GM12878 (cell line): ENCODE measurements at regions not wholly inside any gene's neighbourhood (a gene's known extent, or its start where the extent isn't known, plus 50 kb on each side); places are given as distances from the start of the nearest gene placed in this dataset.

ENCODE experiments used
- ATAC-seq: fragments of 200-7000 bp; cut with Tn5 transposase; 3 replicates; pipeline ENCODE4 v1.9.1; 2020; ENCODE audit warnings: mild to moderate bottlenecking, moderate library complexity
- BruUV-seq: library from RNA; stranded (reverse); fragments of 400-500 nt; replicated peaks from 2 replicates; lab custom pipeline; 2021; lab: Mats Ljungman, UMichigan
- CTCF ChIA-PET: fragments of 300-600 bp; sonication (Branson Sonifier 250); formaldehyde crosslinking; extraction: SDS; loops from one replicate; lab custom pipeline; 2021; ENCODE audit warnings: inconsistent platforms; lab: Yijun Ruan, JAX
- POLR2A ChIA-PET: fragments of 350-600 bp; formaldehyde crosslinking; extraction: SDS; loops from one replicate; lab custom pipeline; 2021; ENCODE audit warnings: inconsistent platforms; lab: Charles Lee
- RAD21 ChIA-PET: fragments of 300-600 bp; sonication (Branson Sonifier 250); formaldehyde crosslinking; loops from one replicate; lab custom pipeline; 2023; ENCODE audit warnings: antibody characterized with exemption; ENCODE audit not compliant: unreplicated experiment; lab: Charles Lee
- SMC1A ChIA-PET: fragments of 300-600 bp; sonication (Branson Sonifier 250); formaldehyde crosslinking; loops from one replicate; lab custom pipeline; 2023; ENCODE audit not compliant: unreplicated experiment, uncharacterized antibody; lab: Charles Lee
- DNase-seq: peaks from one replicate; pipeline ENCODE4 v3.0.0-alpha.2; 2011; ENCODE audit warnings: low read depth, low spot score
- FAIRE-seq: peaks from 3 replicates; lab custom pipeline; 2011; peaks lifted over from hg19 to GRCh38; lab: Jason Lieb, UNC
- H2AFZ ChIP-seq: 2 replicates; pipeline ENCODE4 v1.6.0; 2011; ENCODE audit warnings: low read depth, low read length, control low read depth; ENCODE audit not compliant: control insufficient read depth
- H3K27ac ChIP-seq: 2 replicates; pipeline ENCODE4 v1.5.1; 2011; ENCODE audit warnings: control low read depth; ENCODE audit not compliant: control insufficient read depth, insufficient read depth
- H3K27me3 ChIP-seq, 2 experiments: replicated peaks in 1 of 2; 2 replicates each; pipeline versions ENCODE4 v1.6.0 to v1.6.1; 2011; ENCODE audit warnings: low read length in 1 of 2; ENCODE audit not compliant: control insufficient read depth in 2 of 2, insufficient read depth in 2 of 2
- H3K36me3 ChIP-seq, 2 experiments: 2 replicates each; pipeline ENCODE4 v1.5.1; 2011; ENCODE audit warnings: low read length in 1 of 2; ENCODE audit not compliant: control insufficient read depth in 2 of 2, insufficient read depth in 2 of 2
- H3K4me1 ChIP-seq: 2 replicates; pipeline ENCODE4 v1.6.1; 2011; ENCODE audit warnings: mild to moderate bottlenecking, low read length, moderate library complexity, mixed read lengths; ENCODE audit not compliant: control insufficient read depth, insufficient read depth
- H3K4me2 ChIP-seq: 2 replicates; pipeline ENCODE4 v1.6.0; 2011; ENCODE audit warnings: control low read depth; ENCODE audit not compliant: control insufficient read depth, insufficient read depth
- H3K4me3 ChIP-seq: fragments of 200-600 bp; sonication (generic); 2 replicates; pipeline ENCODE4 v1.5.1; 2016
- H3K79me2 ChIP-seq: 2 replicates; pipeline ENCODE4 v1.6.0; 2011; ENCODE audit warnings: low read length; ENCODE audit not compliant: control insufficient read depth, insufficient read depth
- H3K9ac ChIP-seq: 2 replicates; pipeline ENCODE4 v1.8.0; 2011; ENCODE audit warnings: low read length, control low read depth, mixed read lengths; ENCODE audit not compliant: control insufficient read depth, insufficient read depth
- H3K9me3 ChIP-seq: replicated peaks from 3 replicates; pipeline ENCODE4 v1.5.1; 2011; ENCODE audit warnings: mild to moderate bottlenecking, low read length; ENCODE audit not compliant: control insufficient read depth, insufficient read depth
- H4K20me1 ChIP-seq: 2 replicates; pipeline ENCODE4 v1.6.0; 2011; ENCODE audit not compliant: control insufficient read depth, insufficient read depth
- BACH1 ChIP-seq: fragments of 450-650 bp; IDR thresholded peaks from 2 replicates; pipeline ENCODE4 v1.6.1; 2017; ENCODE audit warnings: mild to moderate bottlenecking, borderline replicate concordance
- BMI1 ChIP-seq: fragments of 450-650 bp; IDR thresholded peaks from 2 replicates; pipeline ENCODE4 v1.6.1; 2016; ENCODE audit warnings: mild to moderate bottlenecking, moderate library complexity, borderline replicate concordance
- FOXK2 ChIP-seq: fragments of 450-650 bp; IDR thresholded peaks from 2 replicates; pipeline ENCODE4 v1.6.1; 2017; ENCODE audit warnings: mild to moderate bottlenecking, moderate library complexity
- FOXM1 ChIP-seq: IDR thresholded peaks from 2 replicates; pipeline ENCODE4 v1.6.1; 2012; ENCODE audit warnings: low read depth, mild to moderate bottlenecking, inconsistent platforms, low read length, moderate library complexity
- PRDM15 ChIP-seq: fragments of 450-650 bp; formaldehyde crosslinking; IDR thresholded peaks from 2 replicates; pipeline ENCODE4 v1.4.0; 2020; ENCODE audit warnings: mild to moderate bottlenecking, moderate library complexity
- RAD21 ChIP-seq: IDR thresholded peaks from 2 replicates; pipeline ENCODE4 v1.6.1; 2011; ENCODE audit warnings: mild to moderate bottlenecking, low read depth, low read length, moderate library complexity; ENCODE audit not compliant: insufficient read depth
- SMAD5 ChIP-seq: IDR thresholded peaks from 2 replicates; pipeline ENCODE4 v1.6.1; 2016; ENCODE audit warnings: antibody characterized with exemption, low read depth
- SREBF1 ChIP-seq: IDR thresholded peaks from 2 replicates; pipeline ENCODE4 v1.6.1; 2012; ENCODE audit warnings: mild to moderate bottlenecking, low read length
- SRF ChIP-seq, 2 experiments: IDR thresholded peaks; 2 replicates each; pipeline ENCODE4 v1.6.1; 2011; ENCODE audit warnings: low read depth in 2 of 2, low read length in 2 of 2, mild to moderate bottlenecking in 1 of 2, moderate library complexity in 1 of 2
- WGBS: methylation state at CpG from one replicate; pipeline ENCODE4 v1.1.6; 2016; ENCODE audit warnings: low lambda C conversion rate; ENCODE audit not compliant: insufficient replicate concordance, insufficient coverage; ENCODE audit errors: missing lambda C conversion rate; 5-methylcytosine and 5-hydroxymethylcytosine counted together
- in situ Hi-C: fragments of 300-500 bp; cut with MboI; formaldehyde crosslinking; loops from 9 replicates; pipeline ENCODE4 v1.14.3; 2018; ENCODE audit warnings: mixed read lengths
- intact Hi-C: fragments of 100-400 bp; cut with micrococcal nuclease; formaldehyde crosslinking; loops from one replicate; pipeline ENCODE4 v1.14.2; 2022; ENCODE audit not compliant: unreplicated experiment

DNA sequence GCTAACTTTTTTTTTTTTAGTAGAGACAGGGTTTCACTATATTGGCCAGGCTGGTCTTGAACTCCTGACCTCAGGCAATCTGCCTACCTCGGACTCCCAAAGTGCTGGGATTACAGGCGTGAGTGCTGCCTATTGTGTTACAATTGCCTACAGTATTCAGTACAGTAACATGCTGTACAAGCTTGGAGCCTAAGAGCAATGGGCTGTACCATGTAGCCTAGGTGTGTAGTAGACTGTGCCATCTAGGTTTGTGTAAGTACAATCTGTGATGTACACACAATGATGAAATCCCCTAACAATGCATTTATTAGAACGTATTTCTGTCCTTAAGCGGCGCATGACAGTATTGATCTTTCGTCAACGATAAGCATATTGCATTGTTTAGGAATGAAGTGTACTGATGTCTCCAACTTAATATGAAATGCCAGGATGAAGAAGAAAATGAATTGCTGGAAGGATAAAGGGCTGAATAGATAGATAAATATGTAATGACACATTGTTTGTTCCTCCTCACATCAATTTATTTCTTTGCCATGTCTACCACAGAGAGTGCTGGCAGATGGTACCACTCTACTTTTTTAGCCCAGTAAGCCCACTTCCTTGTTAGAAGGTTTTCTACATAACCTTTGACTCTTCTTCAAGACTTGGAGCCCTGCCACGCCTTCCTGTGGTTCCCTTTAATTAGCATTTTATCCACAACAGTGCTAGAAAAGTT, 467.5 kb downstream of the VRK1 start (continued):
- no peak for TF ChIP-seq PRDM15
- no peak for TF ChIP-seq FOXM1

- RAD21 ChIA-PET, result no interaction called here
- intact Hi-C loops, result no loop called here
- no peaks in the 10 kb centered on the region for H3K27me3 ChIP-seq
- no peak overlapping the region for H3K4me2 ChIP-seq
- no peaks in the 10 kb centered on the region for H3K4me1 ChIP-seq
- no peak overlapping the region for H3K4me3 ChIP-seq
- no peaks in the 10 kb centered on the region for H3K9me3 ChIP-seq
- WGBS, result 70% methylated on average over 2 of the region's 2 CpGs
- no TSS peak for BruUV-seq
- no peak for DNase-seq
- ATAC-seq, result no peak
- no peaks in the 10 kb centered on the region for H3K79me2 ChIP-seq
- H3K27ac ChIP-seq, result no peak overlapping the region
- H2AFZ ChIP-seq, result no peak overlapping the region
- H4K20me1 ChIP-seq, result no peaks in the 10 kb centered on the region
- SMC1A ChIA-PET, result interaction anchor here (0.6 to 1.6 kb wide), 2 partner anchors 9 to 11 kb away, joined by 3 to 6 read pairs; no protein-coding TSS in a partner anchor
- H3K9ac ChIP-seq, result no peak overlapping the region
- POLR2A ChIA-PET, result no interaction called here
- in situ Hi-C loops, result no loop called here
- no peak for TF ChIP-seq SMAD5
- TF ChIP-seq RAD21, result no peak
- no peak for TF ChIP-seq BMI1
- no peak for TF ChIP-seq SRF (IDR thresholded peaks at IDR 0.05; ENCODE audit: low read depth in 2 of 2, low read length in 2 of 2)
- no peak for TF ChIP-seq BACH1
- TF ChIP-seq SREBF1, result no peak
- TF ChIP-seq FOXK2, result no peak
- H3K36me3 ChIP-seq, result no peaks in the 10 kb centered on the region
- CTCF ChIA-PET, result interaction anchor here (0.6 to 1.4 kb wide), 2 partner anchors 10 to 777 kb away, joined by 3 read pairs; no protein-coding TSS in a partner anchor
- FAIRE-seq, result no peak
Observed at GRCh38 chr14:97266653-97267052, 469.5 kb downstream of the VRK1 start.
